CD4-positive, alpha-beta memory T cell (primary cell): ENCODE measurements at regions not wholly inside any gene's neighbourhood (a gene's known extent, or its start where the extent isn't known, plus 50 kb on each side); places are given as distances from the start of the nearest gene placed in this dataset.

Experiments
- CTCF ChIA-PET: fragments of 350-600 bp; sonication (Branson Sonifier 250); formaldehyde crosslinking; loops from one replicate; lab custom pipeline; 2021; ENCODE audit warnings: inconsistent platforms; ENCODE audit not compliant: partially characterized antibody; lab: Charles Lee
- POLR2A ChIA-PET: fragments of 350-600 bp; sonication (Branson Sonifier 250); formaldehyde crosslinking; loops from one replicate; lab custom pipeline; 2021; ENCODE audit not compliant: partially characterized antibody; lab: Charles Lee
- DNase-seq, 5 donors: peaks; one replicate each; pipeline versions ENCODE4 v3.0.0 to v3.0.0-alpha.2; 2020 to 2022; ENCODE audit warnings: mixed read lengths in 1 of 5
- H3K27ac ChIP-seq: one replicate; pipeline ENCODE4 v1.7.0; 2013; ENCODE audit warnings: low read depth, low read length
- H3K27me3 ChIP-seq: 2 replicates; pipeline ENCODE4 v1.7.0; 2013; ENCODE audit warnings: mild to moderate bottlenecking, low read length, moderate library complexity; ENCODE audit not compliant: insufficient read depth
- H3K36me3 ChIP-seq: 2 replicates; pipeline ENCODE4 v1.7.0; 2013; ENCODE audit warnings: mild to moderate bottlenecking, low read length, moderate library complexity; ENCODE audit not compliant: insufficient read depth
- H3K4me1 ChIP-seq: 2 replicates; pipeline ENCODE4 v1.7.0; 2013; ENCODE audit warnings: mild to moderate bottlenecking, low read length, moderate library complexity; ENCODE audit not compliant: insufficient read depth
- H3K4me3 ChIP-seq, 2 donors: one replicate each; pipeline ENCODE4 v1.7.0; 2013; ENCODE audit warnings: low read length in 2 of 2, mild to moderate bottlenecking in 1 of 2
- H3K9me3 ChIP-seq, 2 donors: one replicate each; pipeline ENCODE4 v1.7.0; 2013; ENCODE audit warnings: low read length in 2 of 2, control low read depth in 1 of 2; ENCODE audit not compliant: control insufficient read depth in 1 of 2
- H3K27ac Mint-ChIP-seq, 7 donors: one replicate each; pipeline ENCODE4 v1.8.0; 2020 to 2021; ENCODE audit warnings: mixed read lengths in 7 of 7, mild to moderate bottlenecking in 6 of 7, inconsistent platforms in 3 of 7, moderate library complexity in 3 of 7
- H3K27me3 Mint-ChIP-seq, 2 donors: one replicate each; pipeline ENCODE4 v1.8.0; 2020 to 2021; ENCODE audit warnings: mixed read lengths in 2 of 2
- H3K36me3 Mint-ChIP-seq, 2 donors: one replicate each; pipeline ENCODE4 v1.8.0; 2020 to 2021; ENCODE audit warnings: mixed read lengths in 2 of 2, inconsistent platforms in 1 of 2, mild to moderate bottlenecking in 1 of 2
- H3K4me1 Mint-ChIP-seq, 4 donors: one replicate each; pipeline ENCODE4 v1.8.0; 2020 to 2021; ENCODE audit warnings: mixed read lengths in 4 of 4, mild to moderate bottlenecking in 1 of 4
- H3K4me3 Mint-ChIP-seq, 8 donors: one replicate each; pipeline ENCODE4 v1.8.0; 2020 to 2021; ENCODE audit warnings: mixed read lengths in 8 of 8, mild to moderate bottlenecking in 7 of 8, moderate library complexity in 6 of 8, inconsistent platforms in 3 of 8
- H3K9me3 Mint-ChIP-seq, 8 donors: one replicate each; pipeline ENCODE4 v1.8.0; 2020 to 2021; ENCODE audit warnings: mixed read lengths in 8 of 8, mild to moderate bottlenecking in 5 of 8, inconsistent platforms in 3 of 8, moderate library complexity in 1 of 8
- intact Hi-C: fragments of 100-400 bp; cut with micrococcal nuclease; formaldehyde crosslinking; loops from one replicate; pipeline ENCODE4 v1.15.1; 2023

DNA sequence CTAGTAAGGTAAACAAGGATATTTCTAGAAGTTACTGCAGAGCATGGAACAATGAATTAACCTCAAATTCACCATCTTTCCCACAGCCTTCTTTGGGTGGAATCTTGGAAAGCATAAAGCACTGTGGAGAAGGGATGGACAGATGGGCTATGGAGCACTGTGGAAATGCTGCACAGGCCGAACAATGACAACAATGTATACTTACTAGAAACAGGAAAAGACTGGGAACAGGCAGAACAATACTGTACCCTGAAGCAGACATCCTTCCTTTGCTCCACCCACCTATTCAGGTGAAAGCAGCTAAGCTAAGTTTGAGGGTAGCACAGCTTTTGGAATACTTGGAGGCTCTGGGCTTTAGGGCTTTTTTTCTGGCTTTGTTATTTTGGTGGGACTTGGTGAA lies 250.6 kb upstream of the KLF8 start:
- ChIA-PET CTCF (no interaction called here), POLR2A (no interaction called here)
- no peaks in the 10 kb centered on the region for H3K27me3 Mint-ChIP-seq
- no peak overlapping the region for H3K4me3 Mint-ChIP-seq
- no peaks in the 10 kb centered on the region for H3K27me3 ChIP-seq
- H3K27ac ChIP-seq: no peak overlapping the region
- H3K9me3 Mint-ChIP-seq: peaks cover 0 to 43% (median 25%) of the 10 kb centered on the region in 8 donors
- H3K4me1 ChIP-seq: no peaks in the 10 kb centered on the region
- H3K9me3 ChIP-seq: no peaks in the 10 kb centered on the region
- H3K4me3 ChIP-seq: no peak overlapping the region
- H3K36me3 Mint-ChIP-seq: peaks cover 0 to 3% of the 10 kb centered on the region in 2 donors
- peaks cover 0 to 3% (median under 1%) of the 10 kb centered on the region in 4 donors for H3K4me1 Mint-ChIP-seq
- intact Hi-C loops: no loop called here
- DNase-seq: no peak
- no peaks in the 10 kb centered on the region for H3K36me3 ChIP-seq
- no peak overlapping the region for H3K27ac Mint-ChIP-seq

DNA sequence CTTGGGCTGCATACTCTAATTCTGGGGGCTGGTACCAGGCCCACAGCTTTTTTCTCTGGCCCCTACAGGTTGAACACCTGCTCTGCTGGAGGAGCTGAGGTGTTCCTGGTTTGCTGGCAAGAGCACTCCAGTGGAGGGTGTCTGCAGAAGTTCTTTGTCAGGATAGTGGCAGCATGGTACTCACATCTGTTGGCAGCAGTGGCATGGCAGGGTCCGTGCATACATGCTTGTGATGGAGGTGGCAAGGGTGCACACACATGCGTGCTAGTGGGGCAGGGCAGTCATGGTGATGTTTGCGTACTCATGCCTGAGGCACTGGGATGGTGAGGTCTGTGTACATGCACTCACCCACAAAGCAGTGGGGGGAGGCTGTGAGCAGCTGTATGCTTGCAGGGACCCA lies 235.5 kb upstream of the KLF8 start:
- H3K27ac ChIP-seq: no peak overlapping the region
- Mint-ChIP-seq H3K4me3 (no peak overlapping the region), H3K36me3 (peaks cover 0 to 15% of the 10 kb centered on the region in 2 donors), H3K9me3 (peaks cover 0 to 32% (median 24%) of the 10 kb centered on the region in 8 donors), H3K27me3 (no peaks in the 10 kb centered on the region), H3K27ac (no peak overlapping the region), H3K4me1 (peaks cover 0 to 1% (median 0%) of the 10 kb centered on the region in 4 donors)
- H3K27me3 ChIP-seq: no peaks in the 10 kb centered on the region
- intact Hi-C loops: no loop called here
- CTCF ChIA-PET: no interaction called here
- no peaks in the 10 kb centered on the region for H3K4me1 ChIP-seq
- H3K9me3 ChIP-seq: no peaks in the 10 kb centered on the region
- H3K36me3 ChIP-seq: no peaks in the 10 kb centered on the region
- DNase-seq: no peak
- POLR2A ChIA-PET: no interaction called here
- no peak overlapping the region for H3K4me3 ChIP-seq

DNA sequence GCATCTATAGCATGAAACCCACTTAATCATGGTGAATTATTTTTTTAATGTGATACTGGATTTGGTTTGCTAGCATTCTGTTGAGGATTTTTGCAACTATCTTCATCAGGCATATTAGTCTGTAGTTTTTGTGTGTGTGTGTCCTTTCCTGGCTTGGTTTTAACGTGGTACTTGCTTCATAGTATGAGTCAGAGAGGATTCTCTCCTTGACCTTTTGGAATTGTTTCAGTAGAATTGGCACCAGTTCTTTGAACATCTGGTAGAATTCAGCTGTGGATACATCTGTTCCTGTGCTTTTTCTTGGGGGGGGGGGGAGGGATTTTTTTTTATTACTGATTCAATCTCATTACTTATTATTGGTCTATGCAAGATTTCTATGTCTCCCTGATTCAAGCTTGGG lies 232.0 kb upstream of the KLF8 start:
- DNase-seq: no peak
- Histone ChIP-seq H3K27ac (no peak overlapping the region), H3K36me3 (no peaks in the 10 kb centered on the region), H3K9me3 (no peaks in the 10 kb centered on the region), H3K27me3 (no peaks in the 10 kb centered on the region), H3K4me3 (no peak overlapping the region), H3K4me1 (no peaks in the 10 kb centered on the region)
- intact Hi-C loops: no loop called here
- peaks cover 0 to 1% of the 10 kb centered on the region in 2 donors for H3K27me3 Mint-ChIP-seq
- ChIA-PET CTCF (no interaction called here), POLR2A (no interaction called here)
- peaks cover 0 to 12% (median 2%) of the 10 kb centered on the region in 8 donors for H3K9me3 Mint-ChIP-seq
- peaks cover 5 to 12% of the 10 kb centered on the region in 2 donors for H3K36me3 Mint-ChIP-seq
- H3K27ac Mint-ChIP-seq: no peak overlapping the region
- no peak overlapping the region for H3K4me3 Mint-ChIP-seq
- H3K4me1 Mint-ChIP-seq: peaks cover 0 to 1% (median 0%) of the 10 kb centered on the region in 4 donors

DNA sequence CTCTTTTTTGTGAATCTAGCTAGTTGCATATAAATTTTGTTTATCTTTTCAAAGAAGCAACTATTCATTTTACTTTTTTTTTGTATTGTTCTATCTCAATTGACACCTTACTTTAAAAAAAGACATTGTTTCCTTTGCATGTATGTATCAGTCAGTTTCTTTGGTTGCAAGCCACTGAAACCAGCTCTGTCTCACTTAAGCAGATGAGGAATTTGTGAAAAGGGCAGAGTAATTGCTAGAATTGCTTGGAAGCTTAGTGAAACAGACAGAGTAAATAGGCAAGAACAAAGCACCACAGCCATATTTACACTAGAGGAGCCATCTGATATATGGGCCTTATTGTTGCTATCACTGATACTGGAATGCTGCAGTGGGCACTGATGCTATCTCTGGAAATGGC lies 231.4 kb upstream of the KLF8 start:
- H3K27ac ChIP-seq: no peak overlapping the region
- H3K9me3 ChIP-seq: no peaks in the 10 kb centered on the region
- Mint-ChIP-seq H3K36me3 (peaks cover 5 to 8% of the 10 kb centered on the region in 2 donors), H3K4me1 (peaks cover 0 to 1% (median 0%) of the 10 kb centered on the region in 4 donors), H3K4me3 (no peak overlapping the region), H3K27me3 (peaks cover 0 to 1% of the 10 kb centered on the region in 2 donors), H3K9me3 (peaks cover 0 to 10% (median 2%) of the 10 kb centered on the region in 8 donors), H3K27ac (no peak overlapping the region)
- no peak for DNase-seq
- CTCF ChIA-PET: no interaction called here
- intact Hi-C loops: no loop called here
- POLR2A ChIA-PET: no interaction called here
- H3K4me3 ChIP-seq: no peak overlapping the region
- H3K27me3 ChIP-seq: no peaks in the 10 kb centered on the region
- no peaks in the 10 kb centered on the region for H3K4me1 ChIP-seq
- no peaks in the 10 kb centered on the region for H3K36me3 ChIP-seq

DNA sequence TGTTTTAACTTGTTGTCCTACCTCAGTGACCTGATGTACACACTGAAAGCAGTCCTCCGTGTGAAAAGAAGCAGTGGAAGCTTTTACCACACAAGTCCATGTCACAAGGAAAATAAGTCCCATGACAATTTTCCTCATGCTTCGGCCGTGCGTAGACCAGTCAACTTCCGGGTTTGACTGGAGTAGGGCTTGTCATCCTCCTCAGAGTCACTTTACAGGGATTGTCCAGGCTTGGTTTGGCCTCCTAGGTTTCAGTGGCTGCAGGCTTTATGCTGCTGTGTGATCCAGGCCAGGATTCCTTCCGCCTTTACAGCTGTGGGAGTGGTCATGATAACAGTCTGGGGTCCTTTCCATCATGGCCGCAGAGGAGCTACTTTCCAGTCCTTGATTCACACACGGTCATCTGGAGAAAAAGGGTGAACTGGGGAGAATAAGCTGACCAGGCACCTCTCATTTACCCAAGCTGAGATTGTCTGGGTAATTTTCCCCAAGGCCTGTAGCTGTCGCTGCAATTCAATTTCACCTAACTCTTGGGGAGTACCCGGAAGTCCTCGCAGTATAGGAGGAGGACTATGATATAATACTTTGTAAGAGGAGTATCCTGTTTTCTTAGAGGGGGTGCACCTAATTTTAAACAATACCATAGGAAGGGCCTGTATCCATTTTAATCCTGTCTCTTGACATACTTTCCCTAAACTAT lies 206.1 kb upstream of the KLF8 start:
- no peak overlapping the region for H3K4me3 ChIP-seq
- H3K9me3 ChIP-seq: no peaks in the 10 kb centered on the region
- H3K27me3 Mint-ChIP-seq: no peaks in the 10 kb centered on the region
- DNase-seq: no peak
- ChIA-PET CTCF (no interaction called here), POLR2A (no interaction called here)
- no peaks in the 10 kb centered on the region for H3K36me3 Mint-ChIP-seq
- no peaks in the 10 kb centered on the region for H3K9me3 Mint-ChIP-seq
- H3K27ac ChIP-seq: no peak overlapping the region
- no peaks in the 10 kb centered on the region for H3K4me1 Mint-ChIP-seq
- no peaks in the 10 kb centered on the region for H3K4me1 ChIP-seq
- H3K27me3 ChIP-seq: no peaks in the 10 kb centered on the region
- intact Hi-C loops: no loop called here
- no peak overlapping the region for H3K4me3 Mint-ChIP-seq
- no peak overlapping the region for H3K27ac Mint-ChIP-seq
- no peaks in the 10 kb centered on the region for H3K36me3 ChIP-seq

DNA sequence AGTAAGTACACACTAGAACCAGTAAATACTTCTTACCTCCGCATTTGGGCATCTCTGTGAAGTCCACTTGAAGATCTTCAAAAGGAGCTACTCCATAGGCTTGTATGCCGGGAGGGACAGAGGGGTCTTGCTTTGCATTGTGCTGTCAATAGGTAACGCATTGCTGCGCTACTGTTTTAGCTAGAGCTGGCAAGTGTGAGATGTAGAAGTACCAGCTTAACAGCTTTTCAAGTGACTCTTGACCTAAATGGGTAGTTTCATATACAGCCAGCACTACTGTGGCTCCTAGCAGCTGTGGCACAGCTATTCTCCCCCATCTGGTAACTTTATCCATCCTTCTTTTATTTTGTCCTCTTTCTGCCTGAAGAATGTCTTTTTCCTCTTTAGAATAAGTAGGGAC lies 205.3 kb upstream of the KLF8 start:
- no peaks in the 10 kb centered on the region for H3K27me3 ChIP-seq
- no peak overlapping the region for H3K27ac ChIP-seq
- no peak overlapping the region for H3K4me3 ChIP-seq
- no peaks in the 10 kb centered on the region for H3K4me1 ChIP-seq
- Mint-ChIP-seq H3K9me3 (no peaks in the 10 kb centered on the region), H3K27ac (no peak overlapping the region), H3K4me3 (no peak overlapping the region), H3K27me3 (no peaks in the 10 kb centered on the region), H3K36me3 (no peaks in the 10 kb centered on the region), H3K4me1 (no peaks in the 10 kb centered on the region)
- intact Hi-C loops: no loop called here
- no peaks in the 10 kb centered on the region for H3K36me3 ChIP-seq
- CTCF ChIA-PET: no interaction called here
- POLR2A ChIA-PET: no interaction called here
- H3K9me3 ChIP-seq: no peaks in the 10 kb centered on the region
- no peak for DNase-seq

DNA sequence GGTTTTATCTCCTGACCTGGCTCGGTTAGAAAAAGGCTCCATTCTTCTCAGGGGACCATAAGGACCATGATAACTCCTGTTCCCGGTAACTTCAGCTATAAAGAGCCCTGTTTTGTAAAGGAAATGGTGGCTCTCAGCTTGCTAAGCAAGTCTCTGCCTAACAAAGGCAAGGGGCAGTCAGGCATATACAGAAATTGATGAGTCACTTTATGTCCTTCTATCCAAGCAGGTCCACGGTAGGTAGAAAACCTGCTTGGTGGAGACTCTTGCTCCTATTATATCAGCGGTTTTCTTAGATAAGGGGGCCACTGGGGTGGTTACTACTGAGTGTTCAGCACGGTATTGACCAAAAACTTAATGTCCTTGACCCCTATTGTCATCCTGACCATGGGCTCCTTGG lies 203.0 kb upstream of the KLF8 start:
- Mint-ChIP-seq H3K36me3 (no peaks in the 10 kb centered on the region), H3K4me1 (no peaks in the 10 kb centered on the region), H3K27ac (no peak overlapping the region), H3K27me3 (no peaks in the 10 kb centered on the region), H3K9me3 (no peaks in the 10 kb centered on the region), H3K4me3 (no peak overlapping the region)
- DNase-seq: no peak
- intact Hi-C loops: no loop called here
- POLR2A ChIA-PET: no interaction called here
- no peaks in the 10 kb centered on the region for H3K27me3 ChIP-seq
- no peak overlapping the region for H3K27ac ChIP-seq
- CTCF ChIA-PET: no interaction called here
- no peak overlapping the region for H3K4me3 ChIP-seq
- no peaks in the 10 kb centered on the region for H3K4me1 ChIP-seq
- H3K36me3 ChIP-seq: no peaks in the 10 kb centered on the region
- no peaks in the 10 kb centered on the region for H3K9me3 ChIP-seq
